SW480 (cell line): ENCODE measurements at regions not wholly inside any gene's neighbourhood (a gene's known extent, or its start where the extent isn't known, plus 50 kb on each side); places are given as distances from the start of the nearest gene placed in this dataset.

Source experiments
- DNase-seq: peaks from one replicate; pipeline ENCODE4 v3.0.0-alpha.2; 2016; ENCODE audit warnings: low spot score

- DNase-seq, result no peak
Measured at GRCh38 chr4:67234296-67234695, 311.0 kb downstream of the CENPC start.

GRCh38 chr4:67229148-67229547, 316.2 kb downstream of the CENPC start:
- no peak for DNase-seq

- DNase-seq, result no peak
Measured at GRCh38 chr4:67220861-67221260, 324.4 kb downstream of the CENPC start.

GRCh38 chr4:67218883-67219282, 326.4 kb downstream of the CENPC start:
- no peak for DNase-seq

GRCh38 chr4:67207941-67208441, 337.3 kb downstream of the CENPC start:
- no peak for DNase-seq

GRCh38 chr4:67204441-67204840, 340.9 kb downstream of the CENPC start:
- DNase-seq, result no peak

- no peak for DNase-seq
Measured at GRCh38 chr4:67201334-67201733, 344.0 kb downstream of the CENPC start.

GRCh38 chr4:67198727-67199126, 346.6 kb downstream of the CENPC start:
- peak; percentile 28 for DNase-seq

GRCh38 chr4:67167849-67168248, 377.5 kb downstream of the CENPC start:
- no peak for DNase-seq

- no peak for DNase-seq
Measured at GRCh38 chr4:67162690-67163089, 382.6 kb downstream of the CENPC start.

GRCh38 chr4:67161311-67161710, 384.0 kb downstream of the CENPC start:
- DNase-seq, result no peak

GRCh38 chr4:67160394-67160793, 384.9 kb downstream of the CENPC start:
- peak; percentile 42 for DNase-seq

- no peak for DNase-seq
Measured at GRCh38 chr4:67158666-67159065, 386.6 kb downstream of the CENPC start.

GRCh38 chr4:67152976-67153375, 392.3 kb downstream of the CENPC start:
- no peak for DNase-seq

- no peak for DNase-seq
Measured at GRCh38 chr4:67151376-67152343, 393.6 kb downstream of the CENPC start.

- no peak for DNase-seq
Measured at GRCh38 chr4:67141586-67141985, 403.7 kb downstream of the CENPC start.

- no peak for DNase-seq
Measured at GRCh38 chr4:67134616-67135015, 410.7 kb downstream of the CENPC start.

GRCh38 chr4:67133162-67133561, 412.1 kb downstream of the CENPC start:
- no peak for DNase-seq

GRCh38 chr4:67131224-67131623, 414.1 kb downstream of the CENPC start:
- DNase-seq, result no peak

GRCh38 chr4:67130411-67130810, 414.9 kb downstream of the CENPC start:
- DNase-seq, result no peak

- no peak for DNase-seq
Measured at GRCh38 chr4:67126570-67126969, 418.7 kb downstream of the CENPC start.

GRCh38 chr4:67125636-67126514, 419.4 kb downstream of the CENPC start:
- no peak for DNase-seq

GRCh38 chr4:67124716-67125115, 420.6 kb downstream of the CENPC start:
- no peak for DNase-seq
